Liver (tissue), 3 donors: ENCODE measurements at regions not wholly inside any gene's neighbourhood (a gene's known extent, or its start where the extent isn't known, plus 50 kb on each side); places are given as distances from the start of the nearest gene placed in this dataset.

Experiments
- CTCF ChIP-seq: fragments of 150-350 bp; IDR thresholded peaks from 2 replicates; pipeline ENCODE4 v1.5.1; 2017; ENCODE audit warnings: improper control_type of control experiment, low read depth, low read length; ENCODE audit not compliant: missing input control
- EGR1 ChIP-seq, 2 donors: IDR thresholded peaks; 2 replicates each; pipeline ENCODE4 v1.6.1; 2016 to 2018; ENCODE audit warnings: antibody characterized with exemption in 2 of 2, low read depth in 2 of 2
- JUND ChIP-seq, 2 donors: IDR thresholded peaks; 2 replicates each; pipeline ENCODE4 v1.6.1; 2016; ENCODE audit warnings: antibody characterized with exemption in 2 of 2
- MAX ChIP-seq: IDR thresholded peaks from 2 replicates; pipeline ENCODE4 v1.6.1; 2016; ENCODE audit warnings: antibody characterized with exemption
- RAD21 ChIP-seq, 2 donors: IDR thresholded peaks; 2 replicates each; pipeline ENCODE4 v1.6.1; 2016; ENCODE audit warnings: antibody characterized with exemption in 2 of 2, mild to moderate bottlenecking in 2 of 2
- RXRA ChIP-seq, 2 donors: IDR thresholded peaks; 2 replicates each; pipeline ENCODE4 v1.6.1; 2017 to 2018; ENCODE audit warnings: antibody characterized with exemption in 2 of 2, mild to moderate bottlenecking in 1 of 2
- SP1 ChIP-seq: IDR thresholded peaks from 2 replicates; pipeline ENCODE4 v1.6.1; 2018; ENCODE audit warnings: antibody characterized with exemption, mild to moderate bottlenecking
- TAF1 ChIP-seq: conservative IDR thresholded peaks from 2 replicates; pipeline ENCODE4 v1.6.1; 2016; ENCODE audit warnings: antibody characterized with exemption, mild to moderate bottlenecking
- YY1 ChIP-seq: IDR thresholded peaks from 2 replicates; pipeline ENCODE4 v1.6.1; 2016; ENCODE audit warnings: antibody characterized with exemption, mild to moderate bottlenecking
- TF ChIP-seq, protein P1 (sequence below): IDR thresholded peaks from 2 replicates; pipeline ENCODE4 v1.6.1; 2016; ENCODE audit warnings: antibody characterized with exemption, mild to moderate bottlenecking
- TF ChIP-seq, protein P2 (sequence below): IDR thresholded peaks from 2 replicates; pipeline ENCODE4 v1.6.1; 2016; ENCODE audit warnings: antibody characterized with exemption
- donor health status: healthy.
- donor health status: healthy.

DNA sequence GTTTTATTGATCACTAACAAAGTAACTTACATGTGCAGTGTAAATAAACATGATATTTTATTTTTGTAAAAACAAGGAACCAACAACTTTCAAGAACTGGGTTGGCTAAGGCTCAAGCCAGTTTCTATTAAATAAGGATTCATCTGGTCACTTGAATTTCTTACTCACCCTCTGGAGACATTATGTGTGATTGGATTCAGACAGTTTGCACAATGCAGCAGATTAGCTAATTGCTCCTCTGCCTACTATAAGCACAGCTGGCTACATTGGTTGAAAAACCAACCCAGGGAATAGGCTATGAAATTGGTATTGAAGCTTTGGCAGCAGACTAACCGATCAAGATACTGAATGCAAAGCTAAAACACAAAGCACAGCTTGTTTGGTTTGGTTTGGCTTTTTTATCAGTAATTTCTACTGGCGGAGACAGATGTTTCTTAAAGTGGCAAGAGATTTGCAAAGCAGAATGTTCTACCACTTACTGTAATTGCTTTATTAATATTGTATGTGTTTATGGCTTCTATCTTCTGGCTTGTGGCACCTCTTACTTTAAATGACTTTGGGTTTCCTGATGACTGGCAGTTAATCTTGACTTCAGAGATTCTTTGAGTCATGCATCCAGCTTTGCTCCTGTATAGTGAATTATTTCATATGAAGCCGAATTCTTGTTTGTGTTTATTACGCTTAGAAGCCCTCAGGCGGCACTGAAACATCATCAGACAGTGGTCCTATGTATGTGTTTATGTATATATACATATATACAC lies 231.5 kb downstream of the MPDZ start:
- TF ChIP-seq CTCF (no peak), MAX (no peak), JUND (IDR thresholded peaks at IDR 0.05) (no peak), RAD21 (IDR thresholded peaks at IDR 0.05) (no peak), SP1 (no peak), YY1 (no peak), TAF1 (no peak), RXRA (IDR thresholded peaks at IDR 0.05) (no peak), EGR1 (IDR thresholded peaks at IDR 0.05; ENCODE audit: low read depth in 2 of 2) (no peak)
- TF ChIP-seq, protein P1, sequence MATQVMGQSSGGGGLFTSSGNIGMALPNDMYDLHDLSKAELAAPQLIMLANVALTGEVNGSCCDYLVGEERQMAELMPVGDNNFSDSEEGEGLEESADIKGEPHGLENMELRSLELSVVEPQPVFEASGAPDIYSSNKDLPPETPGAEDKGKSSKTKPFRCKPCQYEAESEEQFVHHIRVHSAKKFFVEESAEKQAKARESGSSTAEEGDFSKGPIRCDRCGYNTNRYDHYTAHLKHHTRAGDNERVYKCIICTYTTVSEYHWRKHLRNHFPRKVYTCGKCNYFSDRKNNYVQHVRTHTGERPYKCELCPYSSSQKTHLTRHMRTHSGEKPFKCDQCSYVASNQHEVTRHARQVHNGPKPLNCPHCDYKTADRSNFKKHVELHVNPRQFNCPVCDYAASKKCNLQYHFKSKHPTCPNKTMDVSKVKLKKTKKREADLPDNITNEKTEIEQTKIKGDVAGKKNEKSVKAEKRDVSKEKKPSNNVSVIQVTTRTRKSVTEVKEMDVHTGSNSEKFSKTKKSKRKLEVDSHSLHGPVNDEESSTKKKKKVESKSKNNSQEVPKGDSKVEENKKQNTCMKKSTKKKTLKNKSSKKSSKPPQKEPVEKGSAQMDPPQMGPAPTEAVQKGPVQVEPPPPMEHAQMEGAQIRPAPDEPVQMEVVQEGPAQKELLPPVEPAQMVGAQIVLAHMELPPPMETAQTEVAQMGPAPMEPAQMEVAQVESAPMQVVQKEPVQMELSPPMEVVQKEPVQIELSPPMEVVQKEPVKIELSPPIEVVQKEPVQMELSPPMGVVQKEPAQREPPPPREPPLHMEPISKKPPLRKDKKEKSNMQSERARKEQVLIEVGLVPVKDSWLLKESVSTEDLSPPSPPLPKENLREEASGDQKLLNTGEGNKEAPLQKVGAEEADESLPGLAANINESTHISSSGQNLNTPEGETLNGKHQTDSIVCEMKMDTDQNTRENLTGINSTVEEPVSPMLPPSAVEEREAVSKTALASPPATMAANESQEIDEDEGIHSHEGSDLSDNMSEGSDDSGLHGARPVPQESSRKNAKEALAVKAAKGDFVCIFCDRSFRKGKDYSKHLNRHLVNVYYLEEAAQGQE: no peak
- TF ChIP-seq, protein P2, sequence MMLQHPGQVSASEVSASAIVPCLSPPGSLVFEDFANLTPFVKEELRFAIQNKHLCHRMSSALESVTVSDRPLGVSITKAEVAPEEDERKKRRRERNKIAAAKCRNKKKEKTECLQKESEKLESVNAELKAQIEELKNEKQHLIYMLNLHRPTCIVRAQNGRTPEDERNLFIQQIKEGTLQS: no peak
